Endothelial cell of umbilical vein (primary cell): ENCODE measurements at regions not wholly inside any gene's neighbourhood (a gene's known extent, or its start where the extent isn't known, plus 50 kb on each side); places are given as distances from the start of the nearest gene placed in this dataset.

Experiments used
- BruUV-seq: library from RNA; stranded (reverse); fragments of 400-500 nt; replicated peaks from 2 replicates; lab custom pipeline; 2021; lab: Mats Ljungman, UMichigan
- CTCF ChIA-PET: fragments of 300-600, 350-600 bp; sonication (Branson Sonifier 250); formaldehyde crosslinking; loops from one replicate; lab custom pipeline; 2021; ENCODE audit warnings: antibody characterized with exemption, inconsistent platforms; lab: Charles Lee
- POLR2A ChIA-PET: fragments of 300-600, 350-600 bp; sonication (Branson Sonifier 250); formaldehyde crosslinking; loops from one replicate; lab custom pipeline; 2021; ENCODE audit warnings: antibody characterized with exemption, inconsistent platforms; lab: Charles Lee
- DNase-seq: peaks from one replicate; pipeline ENCODE4 v3.0.0-alpha.2; 2011; ENCODE audit warnings: low read depth, low spot score
- FAIRE-seq: peaks from 2 replicates; lab custom pipeline; 2011; peaks lifted over from hg19 to GRCh38; lab: Jason Lieb, UNC
- H2AFZ ChIP-seq: 2 replicates; pipeline ENCODE4 v1.6.0; 2012; ENCODE audit warnings: low read depth, low read length, control low read depth, inconsistent platforms
- H3K27ac ChIP-seq: 2 replicates; pipeline ENCODE4 v1.5.1; 2011; ENCODE audit warnings: low read depth, mild to moderate bottlenecking, control low read depth, low read length, moderate library complexity; ENCODE audit not compliant: insufficient read depth
- H3K27me3 ChIP-seq, 2 experiments: 2 replicates each; pipeline versions ENCODE4 v1.6.0 to v1.6.1; 2011; ENCODE audit warnings: low read length in 2 of 2, mixed read lengths in 1 of 2; ENCODE audit not compliant: control insufficient read depth in 2 of 2, insufficient read depth in 2 of 2
- H3K36me3 ChIP-seq, 2 experiments: 2 replicates in 1 of 2; 3 replicates in 1 of 2; pipeline ENCODE4 v1.5.1; 2011; ENCODE audit warnings: low read length in 2 of 2, mild to moderate bottlenecking in 1 of 2, moderate library complexity in 1 of 2; ENCODE audit not compliant: control insufficient read depth in 2 of 2, insufficient read depth in 2 of 2; ENCODE audit errors: extremely low read depth in 1 of 2
- H3K4me1 ChIP-seq: 3 replicates; pipeline ENCODE4 v1.5.1; 2011; ENCODE audit warnings: mild to moderate bottlenecking, low read length; ENCODE audit not compliant: control insufficient read depth, insufficient read depth; ENCODE audit errors: extremely low read depth
- H3K4me2 ChIP-seq: 2 replicates; pipeline ENCODE4 v1.6.1; 2011; ENCODE audit warnings: low read length, control low read depth, mixed read lengths; ENCODE audit not compliant: insufficient read depth
- H3K4me3 ChIP-seq, 3 experiments: fragments of 200-600 bp in 1 of 3; sonication (generic), shearing (Covaris generic) in 1 of 3; replicated peaks in 1 of 3; 2 replicates each; pipeline ENCODE4 v1.5.1; 2011 to 2016; ENCODE audit warnings: control low read depth in 3 of 3, low read length in 3 of 3, mild to moderate bottlenecking in 2 of 3, inconsistent platforms in 1 of 3, low read depth in 1 of 3, moderate library complexity in 1 of 3; ENCODE audit not compliant: insufficient read depth in 1 of 3
- H3K79me2 ChIP-seq: 2 replicates; pipeline ENCODE4 v1.6.0; 2012; ENCODE audit warnings: low read length, inconsistent platforms; ENCODE audit not compliant: control insufficient read depth, insufficient read depth
- H3K9ac ChIP-seq: replicated peaks from 2 replicates; pipeline ENCODE3; 2011; ENCODE audit warnings: low read length, control low read depth; ENCODE audit not compliant: insufficient read depth; ENCODE audit errors: extremely low read depth
- H3K9me1 ChIP-seq: replicated peaks from 3 replicates; pipeline ENCODE4 v1.6.0; 2011; ENCODE audit warnings: mild to moderate bottlenecking, low read length; ENCODE audit not compliant: control insufficient read depth, insufficient read depth; ENCODE audit errors: extremely low read depth
- H3K9me3 ChIP-seq: replicated peaks from 2 replicates; pipeline ENCODE4 v1.5.1; 2012; ENCODE audit warnings: low read length, inconsistent platforms; ENCODE audit not compliant: control insufficient read depth, insufficient read depth
- H4K20me1 ChIP-seq: replicated peaks from 2 replicates; pipeline ENCODE3; 2011; ENCODE audit warnings: mild to moderate bottlenecking, low read length; ENCODE audit not compliant: control insufficient read depth, insufficient read depth; ENCODE audit errors: extremely low read depth
- CTCF ChIP-seq, 2 donors: IDR thresholded peaks; 1 replicate in 1 of 2; 2 replicates in 1 of 2; pipeline ENCODE4 v1.5.1; 2011; ENCODE audit warnings: low read length in 2 of 2, mild to moderate bottlenecking in 2 of 2, moderate library complexity in 2 of 2, control low read depth in 1 of 2, inconsistent platforms in 1 of 2, low read depth in 1 of 2; ENCODE audit not compliant: insufficient read depth in 1 of 2; ENCODE audit errors: extremely low read depth in 1 of 2
- EZH2 ChIP-seq: IDR thresholded peaks from 2 replicates; pipeline ENCODE4 v1.6.1; 2012; ENCODE audit warnings: borderline replicate concordance, low read depth, mild to moderate bottlenecking, moderate library complexity, low read length, inconsistent platforms; ENCODE audit not compliant: severe bottlenecking
- GATA2 ChIP-seq: IDR thresholded peaks from 2 replicates; pipeline ENCODE4 v1.7.0; 2011; ENCODE audit warnings: low read depth, mild to moderate bottlenecking, moderate library complexity, mixed read lengths, low read length; ENCODE audit not compliant: insufficient read length, insufficient read depth
- JUN ChIP-seq: IDR thresholded peaks from 2 replicates; pipeline ENCODE4 v1.6.1; 2011; ENCODE audit warnings: borderline replicate concordance, low read depth; ENCODE audit not compliant: insufficient read length, insufficient read depth
- MAX ChIP-seq: IDR thresholded peaks from 2 replicates; pipeline ENCODE4 v1.6.1; 2011; ENCODE audit not compliant: insufficient read depth, insufficient read length
- MYC ChIP-seq: IDR thresholded peaks from one replicate; pipeline ENCODE4 v1.6.1; 2011; ENCODE audit warnings: mild to moderate bottlenecking, low read depth, low read length
- dilution Hi-C: fragments of 300-500 bp; cut with MboI; formaldehyde crosslinking; loops from one replicate; pipeline ENCODE4 v1.15.0; 2019; ENCODE audit warnings: low sequenced_read_pairs; ENCODE audit not compliant: extremely low pct_ligation_motif_present
- intact Hi-C: fragments of 100-400 bp; cut with micrococcal nuclease; formaldehyde crosslinking; loops from one replicate; pipeline ENCODE4 v1.10.0; 2022

- DNase-seq (no peak), FAIRE-seq (no peak)
- intact Hi-C loops = loop anchor here (10.0 kb wide), 1 partner anchor 205 kb away; the partner anchor contains the start of gene IGFBP3
- no peaks in the 10 kb centered on the region for H3K9me3 ChIP-seq
- H3K9me1 ChIP-seq = no peaks in the 10 kb centered on the region
- TF ChIP-seq CTCF (IDR thresholded peaks at IDR 0.05; ENCODE audit: extremely low read depth in 1 of 2, insufficient read depth in 1 of 2, low read depth in 1 of 2, low read length in 2 of 2) = peak in 1 of 2 donors; percentile 24
- TF ChIP-seq GATA2 = no peak
- ChIA-PET CTCF (no interaction called here), POLR2A (no interaction called here)
- H3K4me3 ChIP-seq = no peak overlapping the region
- no peaks in the 10 kb centered on the region for H3K79me2 ChIP-seq
- dilution Hi-C loops = no loop called here
- peaks cover 0 to 4% of the 10 kb centered on the region in 2 experiments for H3K27me3 ChIP-seq
- no TSS peak for BruUV-seq
- no peak overlapping the region for H3K4me2 ChIP-seq
- H3K9ac ChIP-seq = no peak overlapping the region
- no peak overlapping the region for H2AFZ ChIP-seq
- H3K4me1 ChIP-seq = no peaks in the 10 kb centered on the region
- H4K20me1 ChIP-seq = no peaks in the 10 kb centered on the region
- no peak overlapping the region for H3K27ac ChIP-seq
- no peaks in the 10 kb centered on the region for H3K36me3 ChIP-seq
These were observed 208.8 kb upstream of the IGFBP3 start for GRCh38 chr7:46129831-46130230.

GRCh38 chr7:46127814-46128213 lies 206.7 kb upstream of the IGFBP3 start:
- H3K36me3 ChIP-seq = no peaks in the 10 kb centered on the region
- H3K27ac ChIP-seq = no peak overlapping the region
- no peaks in the 10 kb centered on the region for H3K9me3 ChIP-seq
- no peak overlapping the region for H3K4me2 ChIP-seq
- H2AFZ ChIP-seq = no peak overlapping the region
- no TSS peak for BruUV-seq
- H3K9me1 ChIP-seq = no peaks in the 10 kb centered on the region
- H3K4me3 ChIP-seq = no peak overlapping the region
- dilution Hi-C loops = no loop called here
- intact Hi-C loops = loop anchor here (10.0 kb wide), 1 partner anchor 203 kb away; the partner anchor contains the start of gene IGFBP3
- FAIRE-seq (no peak), DNase-seq (no peak)
- no peaks in the 10 kb centered on the region for H3K4me1 ChIP-seq
- POLR2A ChIA-PET = no interaction called here
- H4K20me1 ChIP-seq = no peaks in the 10 kb centered on the region
- H3K9ac ChIP-seq = no peak overlapping the region
- CTCF ChIA-PET = no interaction called here
- TF ChIP-seq JUN (no peak), EZH2 (no peak), CTCF (IDR thresholded peaks at IDR 0.05; ENCODE audit: extremely low read depth in 1 of 2, insufficient read depth in 1 of 2, low read depth in 1 of 2, low read length in 2 of 2) (no peak), MYC (no peak), MAX (no peak), GATA2 (no peak)
- H3K27me3 ChIP-seq = peaks cover 0 to 4% of the 10 kb centered on the region in 2 experiments
- H3K79me2 ChIP-seq = no peaks in the 10 kb centered on the region
